ENCODE measurements at regions not wholly inside any gene's neighbourhood (a gene's known extent, or its start where the extent isn't known, plus 50 kb on each side); places are given as distances from the start of the nearest gene placed in this dataset.

GRCh38 chr19:30851646-30852045 lies 479.5 kb downstream of the ZNF536 start:
- TF ChIP-seq CTCF (IDR thresholded peaks at IDR 0.05; ENCODE audit: control extremely low read depth in 1 of 3, insufficient read depth in 1 of 3, low read depth in 1 of 3, low read length in 3 of 3) (no peak), EP300 (IDR thresholded peaks at IDR 0.05; ENCODE audit: borderline replicate concordance in 1 of 2, low read depth in 2 of 2, low read length in 2 of 2) (no peak), SIX5 (IDR thresholded peaks at IDR 0.05; ENCODE audit: low read depth, low read length) (no peak), RXRA (IDR thresholded peaks at IDR 0.05; ENCODE audit: insufficient read depth, low read depth, low read length) (no peak), PHF8 (conservative IDR thresholded peaks at IDR 0.05; ENCODE audit: low read depth, low read length) (no peak), CHD2 (IDR thresholded peaks at IDR 0.05; ENCODE audit: low read length) (no peak), GABPA (IDR thresholded peaks at IDR 0.05; ENCODE audit: borderline replicate concordance, insufficient read depth, low read length) (no peak)
- TF ChIP-seq, protein P1, sequence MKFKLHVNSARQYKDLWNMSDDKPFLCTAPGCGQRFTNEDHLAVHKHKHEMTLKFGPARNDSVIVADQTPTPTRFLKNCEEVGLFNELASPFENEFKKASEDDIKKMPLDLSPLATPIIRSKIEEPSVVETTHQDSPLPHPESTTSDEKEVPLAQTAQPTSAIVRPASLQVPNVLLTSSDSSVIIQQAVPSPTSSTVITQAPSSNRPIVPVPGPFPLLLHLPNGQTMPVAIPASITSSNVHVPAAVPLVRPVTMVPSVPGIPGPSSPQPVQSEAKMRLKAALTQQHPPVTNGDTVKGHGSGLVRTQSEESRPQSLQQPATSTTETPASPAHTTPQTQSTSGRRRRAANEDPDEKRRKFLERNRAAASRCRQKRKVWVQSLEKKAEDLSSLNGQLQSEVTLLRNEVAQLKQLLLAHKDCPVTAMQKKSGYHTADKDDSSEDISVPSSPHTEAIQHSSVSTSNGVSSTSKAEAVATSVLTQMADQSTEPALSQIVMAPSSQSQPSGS (IDR thresholded peaks at IDR 0.05; ENCODE audit: low read length), result no peak
